ENCODE measurements at regions not wholly inside any gene's neighbourhood (a gene's known extent, or its start where the extent isn't known, plus 50 kb on each side); places are given as distances from the start of the nearest gene placed in this dataset.

- Histone ChIP-seq H3K9me3 (ENCODE audit: insufficient read depth, low read depth, low read length) (no peaks in the 10 kb centered on the region), H3K36me3 (ENCODE audit: insufficient read depth, low read depth, low read length) (no peaks in the 10 kb centered on the region), H3K4me3 (ENCODE audit: low read length) (no peak overlapping the region), H3K27ac (ENCODE audit: low read length) (no peak overlapping the region), H3K9ac (ENCODE audit: low read depth, low read length) (no peak overlapping the region), H3K4me1 (ENCODE audit: insufficient read depth, low read length) (no peaks in the 10 kb centered on the region), H3K27me3 (ENCODE audit: insufficient read depth, low read length) (no peaks in the 10 kb centered on the region)
Measured at GRCh38 chr14:49218436-49219092, 367.6 kb downstream of the RPS29 start.

DNA sequence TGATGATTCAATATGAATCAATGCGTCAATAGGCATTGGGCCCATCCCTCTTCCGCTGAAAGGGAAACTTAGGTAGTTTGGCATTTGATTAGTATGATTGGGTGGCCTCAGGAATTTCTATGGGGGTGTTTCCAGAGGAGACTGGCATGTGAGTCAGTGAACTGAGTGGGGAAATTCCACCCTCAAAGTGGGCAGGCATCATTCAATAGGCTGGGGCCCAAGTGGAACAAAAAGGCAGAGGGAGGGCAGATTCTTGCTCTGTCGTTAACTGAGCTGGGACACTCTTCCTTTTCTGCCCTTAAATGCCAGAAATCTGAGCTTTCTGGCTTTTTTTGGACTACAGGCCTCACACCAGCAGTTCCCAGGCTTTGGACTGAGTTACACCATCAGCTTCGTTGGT lies 373.5 kb downstream of the RPS29 start:
- Histone ChIP-seq H3K9ac (ENCODE audit: low read depth, low read length) (no peak overlapping the region), H3K9me3 (ENCODE audit: insufficient read depth, low read depth, low read length) (no peaks in the 10 kb centered on the region), H3K27ac (ENCODE audit: low read length) (no peak overlapping the region), H3K4me3 (ENCODE audit: low read length) (no peak overlapping the region), H3K36me3 (ENCODE audit: insufficient read depth, low read depth, low read length) (no peaks in the 10 kb centered on the region), H3K27me3 (ENCODE audit: insufficient read depth, low read length) (no peaks in the 10 kb centered on the region), H3K4me1 (ENCODE audit: insufficient read depth, low read length) (no peaks in the 10 kb centered on the region)

GRCh38 chr14:49209416-49209815 lies 376.8 kb downstream of the RPS29 start:
- Histone ChIP-seq H3K27me3 (ENCODE audit: insufficient read depth, low read length) (no peaks in the 10 kb centered on the region), H3K4me3 (ENCODE audit: low read length) (no peak overlapping the region), H3K9me3 (ENCODE audit: insufficient read depth, low read depth, low read length) (no peaks in the 10 kb centered on the region), H3K4me1 (ENCODE audit: insufficient read depth, low read length) (no peaks in the 10 kb centered on the region), H3K9ac (ENCODE audit: low read depth, low read length) (no peak overlapping the region), H3K36me3 (ENCODE audit: insufficient read depth, low read depth, low read length) (no peaks in the 10 kb centered on the region), H3K27ac (ENCODE audit: low read length) (no peak overlapping the region)

DNA sequence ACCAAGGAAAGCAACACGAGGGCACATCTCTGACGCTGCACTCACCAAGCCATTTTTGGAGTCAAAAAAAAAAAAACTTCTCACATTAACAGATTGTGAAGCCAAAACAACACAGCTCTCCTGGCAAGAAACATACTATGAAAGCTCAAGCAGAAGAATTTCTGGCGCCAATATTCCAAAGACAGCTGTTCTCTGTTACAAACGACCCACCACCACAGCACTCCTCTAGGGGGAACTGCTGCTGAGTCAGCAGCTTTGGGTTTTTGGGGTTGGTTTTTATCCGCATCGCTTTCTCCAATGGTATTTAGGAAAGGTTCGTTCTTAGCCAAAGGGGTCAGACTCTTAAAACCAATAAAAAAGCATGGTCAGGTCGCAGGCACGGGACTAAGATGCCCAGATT lies 379.4 kb downstream of the RPS29 start:
- H3K27me3 ChIP-seq (ENCODE audit: insufficient read depth, low read length): no peaks in the 10 kb centered on the region
- H3K4me3 ChIP-seq (ENCODE audit: low read length): no peak overlapping the region
- no peak overlapping the region for H3K27ac ChIP-seq (ENCODE audit: low read length)
- no peaks in the 10 kb centered on the region for H3K9me3 ChIP-seq (ENCODE audit: insufficient read depth, low read depth, low read length)
- no peaks in the 10 kb centered on the region for H3K4me1 ChIP-seq (ENCODE audit: insufficient read depth, low read length)
- no peak overlapping the region for H3K9ac ChIP-seq (ENCODE audit: low read depth, low read length)
- H3K36me3 ChIP-seq (ENCODE audit: insufficient read depth, low read depth, low read length): no peaks in the 10 kb centered on the region

DNA sequence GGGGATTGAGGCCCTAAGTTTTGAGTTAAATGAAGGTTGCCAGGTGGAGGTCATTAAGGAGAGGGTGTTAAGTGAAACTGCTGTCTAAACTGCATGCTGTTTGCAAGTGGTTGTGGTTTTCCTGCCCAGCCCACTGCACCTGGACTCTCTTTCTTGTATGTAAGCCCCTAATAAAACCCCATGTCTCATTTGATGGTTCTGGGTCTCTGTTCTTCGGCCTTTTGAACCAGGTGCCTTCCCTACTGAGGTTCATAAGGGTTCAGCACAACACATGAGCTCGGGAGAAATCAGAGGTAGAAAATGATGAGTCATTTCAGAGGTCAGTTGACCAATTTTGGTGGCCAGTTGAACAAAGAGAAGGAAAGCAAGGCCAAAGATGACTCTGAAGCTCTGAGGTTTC lies 382.5 kb downstream of the RPS29 start:
- H3K27ac ChIP-seq (ENCODE audit: low read length): no peak overlapping the region
- no peaks in the 10 kb centered on the region for H3K4me1 ChIP-seq (ENCODE audit: insufficient read depth, low read length)
- H3K4me3 ChIP-seq (ENCODE audit: low read length): no peak overlapping the region
- H3K36me3 ChIP-seq (ENCODE audit: insufficient read depth, low read depth, low read length): no peaks in the 10 kb centered on the region
- no peak overlapping the region for H3K9ac ChIP-seq (ENCODE audit: low read depth, low read length)
- no peaks in the 10 kb centered on the region for H3K9me3 ChIP-seq (ENCODE audit: insufficient read depth, low read depth, low read length)
- H3K27me3 ChIP-seq (ENCODE audit: insufficient read depth, low read length): no peaks in the 10 kb centered on the region

- no peak overlapping the region for H3K27ac ChIP-seq (ENCODE audit: low read length)
- no peak overlapping the region for H3K4me3 ChIP-seq (ENCODE audit: low read length)
- H3K36me3 ChIP-seq (ENCODE audit: insufficient read depth, low read depth, low read length): no peaks in the 10 kb centered on the region
- H3K27me3 ChIP-seq (ENCODE audit: insufficient read depth, low read length): no peaks in the 10 kb centered on the region
- no peak overlapping the region for H3K9ac ChIP-seq (ENCODE audit: low read depth, low read length)
- H3K4me1 ChIP-seq (ENCODE audit: insufficient read depth, low read length): no peaks in the 10 kb centered on the region
- H3K9me3 ChIP-seq (ENCODE audit: insufficient read depth, low read depth, low read length): no peaks in the 10 kb centered on the region
Measured at GRCh38 chr14:49199159-49199558, 387.0 kb downstream of the RPS29 start.

DNA sequence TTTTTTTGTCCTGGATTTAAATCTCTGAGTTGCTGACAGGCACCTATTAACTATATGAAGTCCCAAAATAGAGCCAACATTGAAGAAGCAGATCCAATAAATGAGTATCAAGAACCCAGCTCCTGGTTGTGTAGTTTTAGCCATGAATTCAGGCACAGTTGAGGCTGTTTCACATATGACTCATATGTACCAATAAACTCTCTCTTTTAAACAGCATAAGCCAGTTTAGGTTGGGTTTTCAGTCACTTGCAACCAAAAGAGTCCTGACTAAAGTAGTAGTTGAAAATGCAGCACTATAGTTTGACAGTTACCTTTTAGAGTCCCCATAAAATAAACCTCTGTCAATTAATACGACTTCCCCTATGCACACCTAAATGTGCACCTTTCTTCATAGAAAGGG lies 389.9 kb downstream of the RPS29 start:
- no peaks in the 10 kb centered on the region for H3K4me1 ChIP-seq (ENCODE audit: insufficient read depth, low read length)

GRCh38 chr14:49194067-49194466 lies 392.1 kb downstream of the RPS29 start:
- Histone ChIP-seq H3K27ac (ENCODE audit: low read length) (no peak overlapping the region), H3K9ac (ENCODE audit: low read depth, low read length) (no peak overlapping the region), H3K27me3 (ENCODE audit: insufficient read depth, low read length) (no peaks in the 10 kb centered on the region), H3K4me3 (ENCODE audit: low read length) (no peak overlapping the region), H3K9me3 (ENCODE audit: insufficient read depth, low read depth, low read length) (no peaks in the 10 kb centered on the region), H3K36me3 (ENCODE audit: insufficient read depth, low read depth, low read length) (no peaks in the 10 kb centered on the region), H3K4me1 (ENCODE audit: insufficient read depth, low read length) (no peaks in the 10 kb centered on the region)

More for the DNA sequence above, 389.9 kb downstream of the RPS29 start:
- no peaks in the 10 kb centered on the region for H3K36me3 ChIP-seq (ENCODE audit: insufficient read depth, low read depth, low read length)
- no peaks in the 10 kb centered on the region for H3K27me3 ChIP-seq (ENCODE audit: insufficient read depth, low read length)
- no peak overlapping the region for H3K4me3 ChIP-seq (ENCODE audit: low read length)
- no peaks in the 10 kb centered on the region for H3K9me3 ChIP-seq (ENCODE audit: insufficient read depth, low read depth, low read length)
- H3K9ac ChIP-seq (ENCODE audit: low read depth, low read length): no peak overlapping the region
- H3K27ac ChIP-seq (ENCODE audit: low read length): no peak overlapping the region

GRCh38 chr14:49193332-49194065 lies 392.7 kb downstream of the RPS29 start:
- Histone ChIP-seq H3K4me1 (ENCODE audit: insufficient read depth, low read length) (no peaks in the 10 kb centered on the region), H3K36me3 (ENCODE audit: insufficient read depth, low read depth, low read length) (no peaks in the 10 kb centered on the region), H3K9ac (ENCODE audit: low read depth, low read length) (no peak overlapping the region), H3K9me3 (ENCODE audit: insufficient read depth, low read depth, low read length) (no peaks in the 10 kb centered on the region), H3K4me3 (ENCODE audit: low read length) (no peak overlapping the region), H3K27me3 (ENCODE audit: insufficient read depth, low read length) (no peaks in the 10 kb centered on the region), H3K27ac (ENCODE audit: low read length) (no peak overlapping the region)

DNA sequence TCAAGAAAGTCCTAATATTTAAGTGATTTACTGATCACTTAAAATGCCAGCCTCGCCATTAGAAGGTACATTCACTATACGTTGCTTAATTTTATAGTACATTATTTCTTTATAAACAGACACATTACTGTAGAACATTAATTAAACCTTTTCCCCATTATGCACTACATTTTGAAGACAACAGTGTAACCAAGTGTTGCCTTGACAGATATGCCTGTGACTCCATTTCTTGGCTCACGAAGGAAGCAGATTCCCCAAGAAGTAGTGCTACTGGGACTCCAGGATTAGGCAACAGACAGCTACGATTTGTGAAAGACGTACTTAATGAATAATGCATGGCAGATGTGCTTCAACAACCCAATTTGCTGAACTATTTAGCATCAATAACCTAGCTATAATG lies 394.8 kb downstream of the RPS29 start:
- Histone ChIP-seq H3K27ac (ENCODE audit: low read length) (no peak overlapping the region), H3K9ac (ENCODE audit: low read depth, low read length) (no peak overlapping the region), H3K36me3 (ENCODE audit: insufficient read depth, low read depth, low read length) (no peaks in the 10 kb centered on the region), H3K9me3 (ENCODE audit: insufficient read depth, low read depth, low read length) (no peaks in the 10 kb centered on the region), H3K27me3 (ENCODE audit: insufficient read depth, low read length) (no peaks in the 10 kb centered on the region), H3K4me3 (ENCODE audit: low read length) (no peak overlapping the region), H3K4me1 (ENCODE audit: insufficient read depth, low read length) (no peaks in the 10 kb centered on the region; the same call in 1 of the 2 replicates)

GRCh38 chr14:49189375-49189774 lies 396.8 kb downstream of the RPS29 start:
- no peaks in the 10 kb centered on the region for H3K36me3 ChIP-seq (ENCODE audit: insufficient read depth, low read depth, low read length)
- no peak overlapping the region for H3K27ac ChIP-seq (ENCODE audit: low read length)
- no peaks in the 10 kb centered on the region for H3K27me3 ChIP-seq (ENCODE audit: insufficient read depth, low read length)
- no peak overlapping the region for H3K4me3 ChIP-seq (ENCODE audit: low read length)
- no peak overlapping the region for H3K9ac ChIP-seq (ENCODE audit: low read depth, low read length)
- no peaks in the 10 kb centered on the region; the same call in 1 of the 2 replicates for H3K4me1 ChIP-seq (ENCODE audit: insufficient read depth, low read length)
- H3K9me3 ChIP-seq (ENCODE audit: insufficient read depth, low read depth, low read length): no peaks in the 10 kb centered on the region

DNA sequence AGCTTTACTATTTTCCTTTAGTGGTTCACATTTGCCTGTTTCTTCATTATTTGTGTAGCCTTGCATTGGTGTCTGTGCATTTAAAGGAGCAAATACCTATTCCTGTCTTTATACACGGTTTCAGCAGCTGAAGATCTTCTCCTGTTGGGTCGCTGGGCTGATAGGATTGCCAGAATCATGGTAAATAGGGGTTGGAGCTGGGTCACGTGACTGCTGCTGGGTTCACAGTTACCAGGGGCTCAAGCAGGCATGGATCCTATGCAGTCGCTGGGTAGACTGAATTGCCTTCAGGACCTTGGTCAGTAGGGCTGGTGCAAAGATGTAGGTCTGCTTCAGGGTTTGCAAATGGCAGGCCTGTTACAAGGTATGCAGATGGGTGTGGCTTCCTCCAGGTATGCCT lies 398.4 kb downstream of the RPS29 start:
- Histone ChIP-seq H3K36me3 (ENCODE audit: insufficient read depth, low read depth, low read length) (no peaks in the 10 kb centered on the region), H3K9ac (ENCODE audit: low read depth, low read length) (no peak overlapping the region), H3K4me1 (ENCODE audit: insufficient read depth, low read length) (no peaks in the 10 kb centered on the region; the same call in 1 of the 2 replicates), H3K4me3 (ENCODE audit: low read length) (no peak overlapping the region), H3K9me3 (ENCODE audit: insufficient read depth, low read depth, low read length) (no peaks in the 10 kb centered on the region), H3K27me3 (ENCODE audit: insufficient read depth, low read length) (no peaks in the 10 kb centered on the region), H3K27ac (ENCODE audit: low read length) (no peak overlapping the region)
